Stomach (tissue), 8 donors: ENCODE measurements at regions not wholly inside any gene's neighbourhood (a gene's known extent, or its start where the extent isn't known, plus 50 kb on each side); places are given as distances from the start of the nearest gene placed in this dataset.

Experiments used
- DNase-seq, 2 donors: peaks; one replicate each; pipeline versions ENCODE4 v3.0.0 to v3.0.0-alpha.2; 2013 to 2019
- H3K27ac ChIP-seq, 5 donors: fragments of 200-600 bp in 4 of 5; sonication (generic) in 4 of 5; one replicate each; pipeline ENCODE4 v1.5.1; 2013 to 2019; ENCODE audit warnings: mild to moderate bottlenecking in 1 of 5, moderate library complexity in 1 of 5
- H3K27me3 ChIP-seq, 3 donors: fragments of 200-600 bp; sonication (generic); one replicate each; pipeline ENCODE4 v1.5.1; 2017 to 2019; ENCODE audit warnings: mixed run types in 1 of 3
- H3K36me3 ChIP-seq, 4 donors: fragments of 200-600 bp; sonication (generic); 1 replicate in 3 of 4; 2 replicates in 1 of 4; pipeline ENCODE4 v1.5.1; 2016 to 2019
- H3K4me1 ChIP-seq, 4 donors: fragments of 200-600 bp; sonication (generic); one replicate each; pipeline ENCODE4 v1.5.1; 2016 to 2019
- H3K4me3 ChIP-seq, 4 donors: fragments of 200-600 bp; sonication (generic) in 3 of 4; one replicate each; pipeline ENCODE4 v1.5.1; 2016 to 2019; ENCODE audit warnings: mild to moderate bottlenecking in 1 of 4
- H3K9me3 ChIP-seq, 4 donors: fragments of 200-600 bp; sonication (generic); one replicate each; pipeline ENCODE4 v1.5.1; 2016 to 2019
- EP300 ChIP-seq: sonication (generic); formaldehyde crosslinking; IDR thresholded peaks from one replicate; pipeline ENCODE4 v1.6.1; 2017; ENCODE audit warnings: antibody characterized with exemption
- POLR2A ChIP-seq, 4 donors: fragments of 450-650 bp; IDR thresholded peaks; one replicate each; pipeline ENCODE4 v1.6.1; 2016; ENCODE audit warnings: antibody characterized with exemption in 4 of 4, control low read depth in 2 of 4, mild to moderate bottlenecking in 1 of 4, moderate library complexity in 1 of 4
- POLR2AphosphoS5 ChIP-seq, 3 donors: sonication (generic); formaldehyde crosslinking; IDR thresholded peaks; one replicate each; pipeline ENCODE4 v1.6.1; 2016; ENCODE audit warnings: antibody characterized with exemption in 3 of 3
- WGBS, 5 donors: extraction: QIAGEN DNeasy Blood & Tissue Kit in 3 of 5; methylation state at CpG; one replicate each; pipeline versions ENCODE4 v1.1.5 to v1.1.7; 2013 to 2018; 5-methylcytosine and 5-hydroxymethylcytosine counted together
- intact Hi-C: fragments of 100-400 bp; cut with DNase I; formaldehyde crosslinking; loops from one replicate; pipeline ENCODE4 v1.15.1; 2023; ENCODE audit warnings: low total_unique reads
- TF ChIP-seq, protein P1 (sequence below), 7 experiments: fragments of 450-650 bp in 4 of 7; fragments of 200-600 bp in 3 of 7; sonication (generic) in 3 of 7; IDR thresholded peaks; one replicate each; pipeline ENCODE4 v1.5.1; 2016 to 2019; ENCODE audit warnings: antibody characterized with exemption in 7 of 7, control low read depth in 2 of 7, mild to moderate bottlenecking in 1 of 7
- donor health status: healthy with polysubstance abuse.
- donor health status: Bipolar disorder and iron deficiency.
- donor health status: healthy.

DNA sequence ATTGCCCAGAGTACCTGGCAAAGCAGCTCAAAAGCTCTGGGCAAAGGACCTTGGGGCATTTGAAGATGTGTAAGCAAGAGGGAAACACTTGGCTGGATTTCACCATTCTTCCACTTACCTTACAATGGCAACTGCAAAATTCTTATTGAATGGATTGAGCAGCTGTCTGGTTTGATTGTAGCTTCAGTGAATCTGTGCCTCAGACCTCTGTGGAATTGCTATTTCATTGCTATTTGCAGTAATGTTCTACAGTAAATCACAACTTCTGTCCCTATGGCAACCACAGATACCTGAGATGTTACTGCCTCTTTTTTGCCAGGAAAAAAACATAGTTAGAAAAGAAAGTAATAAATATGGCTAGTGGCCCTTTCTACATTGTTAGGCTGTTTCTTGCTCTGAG is 519.5 kb downstream of the SUCLA2 start:
- Histone ChIP-seq H3K4me1 (peaks cover 0 to 4% (median 0%) of the 10 kb centered on the region in 4 donors), H3K36me3 (no peaks in the 10 kb centered on the region), H3K9me3 (no peaks in the 10 kb centered on the region), H3K27ac (no peak overlapping the region), H3K4me3 (no peak overlapping the region), H3K27me3 (no peaks in the 10 kb centered on the region)
- DNase-seq = no peak
- TF ChIP-seq POLR2A (IDR thresholded peaks at IDR 0.05) (no peak), POLR2AphosphoS5 (IDR thresholded peaks at IDR 0.05) (no peak), EP300 (no peak)
- TF ChIP-seq, protein P1, sequence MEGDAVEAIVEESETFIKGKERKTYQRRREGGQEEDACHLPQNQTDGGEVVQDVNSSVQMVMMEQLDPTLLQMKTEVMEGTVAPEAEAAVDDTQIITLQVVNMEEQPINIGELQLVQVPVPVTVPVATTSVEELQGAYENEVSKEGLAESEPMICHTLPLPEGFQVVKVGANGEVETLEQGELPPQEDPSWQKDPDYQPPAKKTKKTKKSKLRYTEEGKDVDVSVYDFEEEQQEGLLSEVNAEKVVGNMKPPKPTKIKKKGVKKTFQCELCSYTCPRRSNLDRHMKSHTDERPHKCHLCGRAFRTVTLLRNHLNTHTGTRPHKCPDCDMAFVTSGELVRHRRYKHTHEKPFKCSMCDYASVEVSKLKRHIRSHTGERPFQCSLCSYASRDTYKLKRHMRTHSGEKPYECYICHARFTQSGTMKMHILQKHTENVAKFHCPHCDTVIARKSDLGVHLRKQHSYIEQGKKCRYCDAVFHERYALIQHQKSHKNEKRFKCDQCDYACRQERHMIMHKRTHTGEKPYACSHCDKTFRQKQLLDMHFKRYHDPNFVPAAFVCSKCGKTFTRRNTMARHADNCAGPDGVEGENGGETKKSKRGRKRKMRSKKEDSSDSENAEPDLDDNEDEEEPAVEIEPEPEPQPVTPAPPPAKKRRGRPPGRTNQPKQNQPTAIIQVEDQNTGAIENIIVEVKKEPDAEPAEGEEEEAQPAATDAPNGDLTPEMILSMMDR (IDR thresholded peaks at IDR 0.05) = no peak
- intact Hi-C loops = no loop called here

GRCh38 chr13:47480951-47481350 is 520.1 kb downstream of the SUCLA2 start:
- 58 to 73% (median 66%) methylated on average over 3 of the region's 3 CpGs for WGBS, 5 donors
- Histone ChIP-seq H3K27me3 (no peaks in the 10 kb centered on the region), H3K27ac (no peak overlapping the region), H3K4me1 (peaks cover 0 to 4% (median 0%) of the 10 kb centered on the region in 4 donors), H3K9me3 (no peaks in the 10 kb centered on the region), H3K4me3 (no peak overlapping the region), H3K36me3 (no peaks in the 10 kb centered on the region)
- intact Hi-C loops = no loop called here
- no peak for TF ChIP-seq POLR2A (IDR thresholded peaks at IDR 0.05)
- TF ChIP-seq, protein P1 (IDR thresholded peaks at IDR 0.05) = no peak
- TF ChIP-seq POLR2AphosphoS5 (IDR thresholded peaks at IDR 0.05) = no peak
- TF ChIP-seq EP300 = no peak
- DNase-seq = no peak

- no peaks in the 10 kb centered on the region for H3K9me3 ChIP-seq
- no peaks in the 10 kb centered on the region for H3K36me3 ChIP-seq
- peaks cover 0 to 4% (median 0%) of the 10 kb centered on the region in 4 donors for H3K4me1 ChIP-seq
- intact Hi-C loops = no loop called here
- DNase-seq = no peak
- no peak for TF ChIP-seq EP300
- TF ChIP-seq POLR2AphosphoS5 (IDR thresholded peaks at IDR 0.05) = no peak
- no peak for TF ChIP-seq POLR2A (IDR thresholded peaks at IDR 0.05)
- TF ChIP-seq, protein P1 (IDR thresholded peaks at IDR 0.05) = no peak
- 74 to 83% (median 80%) methylated on average over 4 of the region's 4 CpGs for WGBS, 5 donors
- no peak overlapping the region for H3K27ac ChIP-seq
- no peaks in the 10 kb centered on the region for H3K27me3 ChIP-seq
- H3K4me3 ChIP-seq = no peak overlapping the region
Measured at GRCh38 chr13:47480121-47480520, 521.0 kb downstream of the SUCLA2 start.

DNA sequence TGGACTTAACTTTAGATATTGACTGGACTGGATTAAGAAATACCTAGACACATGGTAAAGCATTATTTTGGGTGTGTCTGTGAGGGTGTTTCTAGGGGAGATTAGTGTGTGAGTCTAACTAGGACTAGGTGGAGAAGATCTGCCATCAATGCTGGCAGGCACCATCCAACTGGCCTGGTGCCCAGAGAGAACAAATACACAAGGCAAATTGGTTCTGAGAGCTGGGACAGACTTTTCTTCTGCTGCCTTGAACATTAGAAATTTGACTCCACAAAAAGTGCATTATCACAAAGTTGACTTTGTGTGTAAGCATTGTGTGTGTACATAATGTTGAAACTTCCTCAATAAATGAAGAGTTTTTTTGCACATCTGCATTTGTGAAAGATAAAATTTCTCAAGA is 522.1 kb downstream of the SUCLA2 start:
- intact Hi-C loops = no loop called here
- peak in 1 of 2 donors; percentile 29 for DNase-seq
- TF ChIP-seq POLR2AphosphoS5 (IDR thresholded peaks at IDR 0.05) (no peak), POLR2A (IDR thresholded peaks at IDR 0.05) (no peak), EP300 (no peak)
- TF ChIP-seq, protein P1 (IDR thresholded peaks at IDR 0.05) = no peak
- Histone ChIP-seq H3K4me3 (no peak overlapping the region), H3K27ac (no peak overlapping the region), H3K9me3 (no peaks in the 10 kb centered on the region), H3K36me3 (no peaks in the 10 kb centered on the region), H3K27me3 (no peaks in the 10 kb centered on the region), H3K4me1 (no peaks in the 10 kb centered on the region)
